GM12872 (cell line): ENCODE measurements at regions not wholly inside any gene's neighbourhood (a gene's known extent, or its start where the extent isn't known, plus 50 kb on each side); places are given as distances from the start of the nearest gene placed in this dataset.

Experiments used
- TF ChIP-seq, protein P1 (sequence below): IDR thresholded peaks from 3 replicates; pipeline ENCODE4 v1.5.1; 2011; ENCODE audit warnings: low read depth, mild to moderate bottlenecking, low read length, moderate library complexity; ENCODE audit not compliant: insufficient read depth

DNA sequence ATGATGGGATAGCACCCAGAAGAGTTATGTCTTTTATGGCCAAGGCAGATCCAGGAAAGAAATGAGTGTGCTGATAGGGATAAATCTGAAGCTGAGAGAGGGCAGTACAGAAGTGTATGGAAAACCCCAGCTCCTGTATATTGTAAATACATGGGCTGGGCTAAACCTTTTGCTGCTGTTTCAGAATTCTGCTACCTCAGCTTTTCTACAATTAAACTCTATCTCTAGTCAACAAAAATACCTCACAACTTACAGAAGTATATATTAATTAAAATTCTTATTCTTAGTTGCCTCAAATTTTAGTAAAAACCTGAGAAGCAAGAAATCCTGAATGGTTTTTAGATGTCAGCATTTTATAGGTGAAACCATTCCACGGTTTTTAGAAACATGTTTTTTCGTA is 889.5 kb upstream of the NXPH2 start:
- TF ChIP-seq, protein P1, sequence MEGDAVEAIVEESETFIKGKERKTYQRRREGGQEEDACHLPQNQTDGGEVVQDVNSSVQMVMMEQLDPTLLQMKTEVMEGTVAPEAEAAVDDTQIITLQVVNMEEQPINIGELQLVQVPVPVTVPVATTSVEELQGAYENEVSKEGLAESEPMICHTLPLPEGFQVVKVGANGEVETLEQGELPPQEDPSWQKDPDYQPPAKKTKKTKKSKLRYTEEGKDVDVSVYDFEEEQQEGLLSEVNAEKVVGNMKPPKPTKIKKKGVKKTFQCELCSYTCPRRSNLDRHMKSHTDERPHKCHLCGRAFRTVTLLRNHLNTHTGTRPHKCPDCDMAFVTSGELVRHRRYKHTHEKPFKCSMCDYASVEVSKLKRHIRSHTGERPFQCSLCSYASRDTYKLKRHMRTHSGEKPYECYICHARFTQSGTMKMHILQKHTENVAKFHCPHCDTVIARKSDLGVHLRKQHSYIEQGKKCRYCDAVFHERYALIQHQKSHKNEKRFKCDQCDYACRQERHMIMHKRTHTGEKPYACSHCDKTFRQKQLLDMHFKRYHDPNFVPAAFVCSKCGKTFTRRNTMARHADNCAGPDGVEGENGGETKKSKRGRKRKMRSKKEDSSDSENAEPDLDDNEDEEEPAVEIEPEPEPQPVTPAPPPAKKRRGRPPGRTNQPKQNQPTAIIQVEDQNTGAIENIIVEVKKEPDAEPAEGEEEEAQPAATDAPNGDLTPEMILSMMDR = no peak

DNA sequence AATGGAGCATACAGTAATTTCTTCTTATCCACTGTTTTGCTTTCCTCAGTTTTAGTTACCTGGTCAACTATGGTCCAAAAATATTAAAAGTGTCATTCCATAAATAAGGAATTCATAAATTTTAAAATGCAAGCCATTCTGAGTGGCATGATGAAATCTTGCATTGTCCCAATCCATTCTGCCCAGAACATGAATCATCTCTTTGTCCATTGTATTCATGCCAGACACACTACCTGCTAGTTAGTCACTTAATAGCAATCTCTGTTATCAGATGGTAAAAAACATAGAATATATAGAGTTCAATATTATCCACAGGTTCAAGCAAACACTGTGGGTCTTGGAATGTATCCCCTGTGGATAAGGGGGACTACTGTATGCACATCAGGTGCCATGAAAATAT is 872.2 kb upstream of the NXPH2 start:
- TF ChIP-seq, protein P1 = no peak

DNA sequence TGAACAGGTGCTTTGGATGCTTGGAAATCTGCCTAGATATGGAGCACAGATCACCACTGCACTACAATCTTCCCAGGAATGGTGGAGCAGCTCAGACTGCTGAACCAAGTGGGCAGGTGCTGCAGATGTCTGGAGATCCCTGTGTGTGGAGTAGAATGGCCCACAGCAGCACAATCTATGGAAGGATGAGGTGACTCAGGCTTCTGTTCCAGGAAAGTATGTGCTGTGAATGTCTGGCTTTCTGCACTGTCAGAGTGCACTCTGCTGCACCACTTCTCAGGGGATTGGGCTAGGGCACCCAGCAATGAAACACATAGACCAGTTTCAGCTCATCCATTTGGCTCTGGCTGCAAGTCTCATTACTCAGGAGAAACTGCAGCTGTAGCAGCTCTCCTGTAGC is 865.4 kb upstream of the NXPH2 start:
- TF ChIP-seq, protein P1 = no peak

DNA sequence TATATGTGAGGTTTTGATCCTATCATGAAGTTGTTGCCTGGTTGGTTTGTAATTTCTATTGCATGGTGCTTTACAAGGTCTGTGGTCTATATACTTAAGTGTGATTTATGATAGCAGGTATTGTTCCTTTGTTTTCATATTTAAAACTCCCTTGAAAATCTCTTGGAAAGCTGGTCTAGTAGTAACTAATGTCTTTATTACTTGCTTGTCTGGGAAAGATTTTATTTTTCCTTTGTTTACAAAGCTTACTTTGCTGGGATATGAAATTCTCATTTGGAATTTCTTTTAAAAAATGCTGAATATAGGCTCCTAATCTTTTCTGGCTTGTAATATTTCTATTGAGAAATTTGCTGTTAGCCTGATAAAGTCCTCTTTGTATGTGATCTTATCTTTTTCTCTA is 862.9 kb upstream of the NXPH2 start:
- TF ChIP-seq, protein P1 = no peak

DNA sequence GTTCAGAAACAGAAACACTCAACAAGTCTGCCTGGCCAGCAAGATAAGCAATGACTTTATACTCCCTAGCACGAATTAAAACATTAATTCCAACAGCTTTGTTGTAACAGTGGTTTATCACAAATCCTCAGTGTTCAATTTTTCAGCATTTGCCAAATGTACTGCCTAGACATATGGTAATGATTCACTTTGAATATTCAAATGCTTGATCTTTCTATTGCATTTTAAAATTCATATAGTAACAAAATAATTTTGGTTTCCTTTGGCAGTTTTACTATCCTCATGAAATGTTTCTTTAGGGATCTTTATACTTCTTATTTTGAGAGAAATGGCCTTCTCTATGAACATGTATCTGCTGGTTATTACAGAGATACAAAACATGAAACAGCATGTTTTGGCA is 851.8 kb upstream of the NXPH2 start:
- TF ChIP-seq, protein P1 = no peak

DNA sequence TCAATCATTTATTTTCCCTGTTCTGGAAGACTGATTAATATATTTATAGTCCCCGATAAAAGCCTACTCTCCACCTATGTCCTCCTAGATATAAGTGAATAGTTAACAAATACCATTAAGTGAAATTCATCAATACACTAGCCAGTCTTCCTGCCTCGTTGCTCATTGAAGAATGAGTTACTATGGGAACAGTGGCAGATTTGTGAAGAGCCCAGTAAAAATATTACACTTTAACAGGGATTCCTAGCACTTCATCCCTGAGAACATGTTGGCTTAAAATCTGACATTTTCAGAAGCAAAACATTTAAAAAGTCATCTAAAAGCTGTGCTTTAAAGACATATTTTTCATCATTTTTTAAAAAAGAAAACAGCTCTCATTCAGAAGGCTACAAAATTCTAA is 848.7 kb upstream of the NXPH2 start:
- TF ChIP-seq, protein P1 = no peak

DNA sequence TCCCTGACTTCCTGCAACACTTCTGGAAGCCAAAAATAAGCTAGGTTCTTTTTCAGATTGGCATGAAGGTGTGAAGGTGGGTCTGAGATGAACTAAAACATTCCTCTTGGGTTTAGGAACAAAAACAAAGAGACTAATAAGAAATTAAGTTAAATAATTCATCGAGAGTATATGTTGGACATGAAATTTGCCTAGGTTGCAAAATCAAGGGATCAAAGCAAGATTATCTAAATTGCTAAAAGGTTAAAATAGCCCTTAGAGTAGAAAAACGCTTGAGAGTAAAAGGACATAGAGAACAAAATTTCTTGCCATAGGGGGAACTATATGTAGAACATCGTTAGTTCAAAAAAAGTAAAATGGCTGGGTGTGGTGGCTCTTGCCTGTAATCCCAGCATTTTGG is 845.9 kb upstream of the NXPH2 start:
- TF ChIP-seq, protein P1 = no peak

DNA sequence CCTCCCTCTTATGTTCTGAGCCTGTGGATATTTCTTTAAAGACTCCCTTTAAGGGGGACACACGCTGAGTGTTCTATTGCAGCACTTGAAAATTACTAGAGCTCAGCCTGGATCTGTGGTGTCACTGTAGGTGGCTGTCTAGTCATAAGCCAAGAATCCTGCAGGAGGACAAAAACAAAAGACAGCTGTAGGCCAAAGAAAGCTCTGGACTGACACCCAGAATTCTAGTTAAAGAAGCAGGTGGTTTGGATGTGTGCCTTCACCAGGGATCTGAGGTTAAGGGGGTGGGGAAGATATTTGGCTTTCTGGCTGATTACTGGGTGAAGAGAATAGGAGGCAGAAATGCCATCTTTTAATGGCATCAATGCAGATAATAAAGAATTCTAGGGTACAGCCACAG is 842.5 kb upstream of the NXPH2 start:
- TF ChIP-seq, protein P1 = no peak
